ENCODE measurements at regions not wholly inside any gene's neighbourhood (a gene's known extent, or its start where the extent isn't known, plus 50 kb on each side); places are given as distances from the start of the nearest gene placed in this dataset.

GRCh38 chr3:71876135-71877105, 91.5 kb upstream of the PROK2 start:
- no peak for TF ChIP-seq ZFX (IDR thresholded peaks at IDR 0.05; ENCODE audit: borderline replicate concordance)
- TF ChIP-seq CTCF (IDR thresholded peaks at IDR 0.05), result no peak
- H3K27ac ChIP-seq, result no peak overlapping the region

- no peak overlapping the region for H3K27ac ChIP-seq
- TF ChIP-seq CTCF (IDR thresholded peaks at IDR 0.05) (peak; percentile 90), ZFX (IDR thresholded peaks at IDR 0.05; ENCODE audit: borderline replicate concordance) (no peak)
Observed at GRCh38 chr3:71875461-71875947, 90.6 kb upstream of the PROK2 start.

GRCh38 chr3:71874618-71875017, 89.7 kb upstream of the PROK2 start:
- no peak overlapping the region for H3K27ac ChIP-seq
- TF ChIP-seq ZFX (IDR thresholded peaks at IDR 0.05; ENCODE audit: borderline replicate concordance) (no peak), CTCF (IDR thresholded peaks at IDR 0.05) (no peak)

- H3K27ac ChIP-seq, result no peak overlapping the region
- TF ChIP-seq ZFX (IDR thresholded peaks at IDR 0.05; ENCODE audit: borderline replicate concordance), result no peak
- TF ChIP-seq CTCF (IDR thresholded peaks at IDR 0.05), result no peak
Observed at GRCh38 chr3:71873093-71873611, 88.2 kb upstream of the PROK2 start.

GRCh38 chr3:71872256-71872655, 87.3 kb upstream of the PROK2 start:
- TF ChIP-seq ZFX (IDR thresholded peaks at IDR 0.05; ENCODE audit: borderline replicate concordance) (no peak), CTCF (IDR thresholded peaks at IDR 0.05) (no peak)

GRCh38 chr3:71870966-71871512, 86.1 kb upstream of the PROK2 start:
- TF ChIP-seq CTCF (IDR thresholded peaks at IDR 0.05), result no peak
- TF ChIP-seq ZFX (IDR thresholded peaks at IDR 0.05; ENCODE audit: borderline replicate concordance), result no peak
- no peak overlapping the region for H3K27ac ChIP-seq

More at GRCh38 chr3:71872256-71872655, 87.3 kb upstream of the PROK2 start:
- H3K27ac ChIP-seq, result no peak overlapping the region
